IPS-15b (cell line): ENCODE measurements at regions not wholly inside any gene's neighbourhood (a gene's known extent, or its start where the extent isn't known, plus 50 kb on each side); places are given as distances from the start of the nearest gene placed in this dataset.

Experiments used
- H3K27me3 ChIP-seq: one replicate; pipeline ENCODE4 v1.6.1; 2013; ENCODE audit warnings: low read length; ENCODE audit not compliant: control insufficient read depth, insufficient read depth
- H3K36me3 ChIP-seq: one replicate; pipeline ENCODE4 v1.6.1; 2013; ENCODE audit warnings: low read length; ENCODE audit not compliant: control insufficient read depth, insufficient read depth
- H3K4me1 ChIP-seq: one replicate; pipeline ENCODE4 v1.6.1; 2013; ENCODE audit warnings: mild to moderate bottlenecking, low read length; ENCODE audit not compliant: control insufficient read depth, insufficient read depth
- H3K4me3 ChIP-seq: one replicate; pipeline ENCODE4 v1.5.1; 2013; ENCODE audit warnings: low read depth, low read length
- H3K9ac ChIP-seq: one replicate; pipeline ENCODE4 v1.6.1; 2013; ENCODE audit warnings: low read depth, mild to moderate bottlenecking, low read length
- H3K9me3 ChIP-seq: one replicate; pipeline ENCODE4 v1.6.1; 2013; ENCODE audit warnings: mild to moderate bottlenecking, low read length; ENCODE audit not compliant: control insufficient read depth, insufficient read depth

GRCh38 chr12:130053651-130054069 is 108.6 kb upstream of the FZD10 start:
- Histone ChIP-seq H3K9ac (no peak overlapping the region), H3K27me3 (peaks cover 33% of the 10 kb centered on the region)

GRCh38 chr12:130054803-130055202 is 107.5 kb upstream of the FZD10 start:
- H3K9ac ChIP-seq: no peak overlapping the region
- no peaks in the 10 kb centered on the region for H3K9me3 ChIP-seq
- H3K4me3 ChIP-seq: no peak overlapping the region
- H3K27me3 ChIP-seq: peaks cover 24% of the 10 kb centered on the region
- no peaks in the 10 kb centered on the region for H3K4me1 ChIP-seq
- H3K36me3 ChIP-seq: no peaks in the 10 kb centered on the region

More at GRCh38 chr12:130053651-130054069, 108.6 kb upstream of the FZD10 start:
- H3K4me3 ChIP-seq: no peak overlapping the region
- no peaks in the 10 kb centered on the region for H3K9me3 ChIP-seq
- no peaks in the 10 kb centered on the region for H3K36me3 ChIP-seq
- H3K4me1 ChIP-seq: no peaks in the 10 kb centered on the region

GRCh38 chr12:130058926-130059472 is 103.3 kb upstream of the FZD10 start:
- Histone ChIP-seq H3K36me3 (peaks cover 2% of the 10 kb centered on the region), H3K9ac (no peak overlapping the region), H3K27me3 (peaks cover 9% of the 10 kb centered on the region), H3K4me3 (no peak overlapping the region), H3K4me1 (no peaks in the 10 kb centered on the region), H3K9me3 (no peaks in the 10 kb centered on the region)

GRCh38 chr12:130063866-130064265 is 98.4 kb upstream of the FZD10 start:
- Histone ChIP-seq H3K36me3 (peaks cover 2% of the 10 kb centered on the region), H3K27me3 (peaks cover 8% of the 10 kb centered on the region)

GRCh38 chr12:130064999-130065398 is 97.3 kb upstream of the FZD10 start:
- no peak overlapping the region for H3K4me3 ChIP-seq
- H3K9ac ChIP-seq: no peak overlapping the region
- peaks cover 2% of the 10 kb centered on the region for H3K36me3 ChIP-seq
- no peaks in the 10 kb centered on the region for H3K9me3 ChIP-seq
- H3K4me1 ChIP-seq: no peaks in the 10 kb centered on the region
- H3K27me3 ChIP-seq: peaks cover 14% of the 10 kb centered on the region

More at GRCh38 chr12:130063866-130064265, 98.4 kb upstream of the FZD10 start:
- no peak overlapping the region for H3K9ac ChIP-seq
- H3K9me3 ChIP-seq: no peaks in the 10 kb centered on the region
- H3K4me3 ChIP-seq: no peak overlapping the region
- H3K4me1 ChIP-seq: no peaks in the 10 kb centered on the region

- H3K27me3 ChIP-seq: peaks cover 11% of the 10 kb centered on the region
- no peak overlapping the region for H3K9ac ChIP-seq
- peaks cover 2% of the 10 kb centered on the region for H3K36me3 ChIP-seq
- H3K4me3 ChIP-seq: no peak overlapping the region
- no peaks in the 10 kb centered on the region for H3K4me1 ChIP-seq
- no peaks in the 10 kb centered on the region for H3K9me3 ChIP-seq
Measured at GRCh38 chr12:130066742-130067141, 95.5 kb upstream of the FZD10 start.

GRCh38 chr12:130068741-130069140 is 93.5 kb upstream of the FZD10 start:
- H3K27me3 ChIP-seq: peaks cover 23% of the 10 kb centered on the region
- H3K4me3 ChIP-seq: no peak overlapping the region
- no peaks in the 10 kb centered on the region for H3K4me1 ChIP-seq
- H3K9me3 ChIP-seq: no peaks in the 10 kb centered on the region
- H3K9ac ChIP-seq: no peak overlapping the region
- no peaks in the 10 kb centered on the region for H3K36me3 ChIP-seq

- Histone ChIP-seq H3K27me3 (peaks cover 34% of the 10 kb centered on the region), H3K9ac (no peak overlapping the region)
Measured at GRCh38 chr12:130070126-130070611, 92.1 kb upstream of the FZD10 start.

GRCh38 chr12:130073721-130074120 is 88.5 kb upstream of the FZD10 start:
- H3K4me1 ChIP-seq: peaks cover 5% of the 10 kb centered on the region
- H3K4me3 ChIP-seq: no peak overlapping the region
- H3K36me3 ChIP-seq: no peaks in the 10 kb centered on the region
- no peaks in the 10 kb centered on the region for H3K9me3 ChIP-seq
- H3K27me3 ChIP-seq: peaks cover 59% of the 10 kb centered on the region
- H3K9ac ChIP-seq: no peak overlapping the region

More at GRCh38 chr12:130070126-130070611, 92.1 kb upstream of the FZD10 start:
- no peak overlapping the region for H3K4me3 ChIP-seq
- no peaks in the 10 kb centered on the region for H3K36me3 ChIP-seq
- H3K9me3 ChIP-seq: no peaks in the 10 kb centered on the region
- no peaks in the 10 kb centered on the region for H3K4me1 ChIP-seq

- H3K9ac ChIP-seq: no peak overlapping the region
- peaks cover 5% of the 10 kb centered on the region for H3K4me1 ChIP-seq
- H3K27me3 ChIP-seq: peaks cover 58% of the 10 kb centered on the region
- no peaks in the 10 kb centered on the region for H3K9me3 ChIP-seq
- no peak overlapping the region for H3K4me3 ChIP-seq
- no peaks in the 10 kb centered on the region for H3K36me3 ChIP-seq
Measured at GRCh38 chr12:130074661-130075406, 87.4 kb upstream of the FZD10 start.

GRCh38 chr12:130075497-130076076 is 86.7 kb upstream of the FZD10 start:
- no peaks in the 10 kb centered on the region for H3K36me3 ChIP-seq
- peaks cover 57% of the 10 kb centered on the region for H3K27me3 ChIP-seq
- no peak overlapping the region for H3K4me3 ChIP-seq
- H3K9ac ChIP-seq: no peak overlapping the region
- H3K9me3 ChIP-seq: no peaks in the 10 kb centered on the region
- peaks cover 5% of the 10 kb centered on the region for H3K4me1 ChIP-seq

GRCh38 chr12:130076126-130076525 is 86.1 kb upstream of the FZD10 start:
- H3K9ac ChIP-seq: no peak overlapping the region
- no peaks in the 10 kb centered on the region for H3K9me3 ChIP-seq
- no peaks in the 10 kb centered on the region for H3K36me3 ChIP-seq
- peaks cover 57% of the 10 kb centered on the region for H3K27me3 ChIP-seq
- H3K4me3 ChIP-seq: no peak overlapping the region
- peaks cover 5% of the 10 kb centered on the region for H3K4me1 ChIP-seq
